GM12864 (cell line): ENCODE measurements at regions not wholly inside any gene's neighbourhood (a gene's known extent, or its start where the extent isn't known, plus 50 kb on each side); places are given as distances from the start of the nearest gene placed in this dataset.

Experiments used
- DNase-seq: peaks from one replicate; pipeline ENCODE4 v3.0.0-alpha.2; 2011; ENCODE audit warnings: low read depth
- H3K4me3 ChIP-seq: 2 replicates; pipeline ENCODE4 v1.5.1; 2011; ENCODE audit warnings: mild to moderate bottlenecking, low read depth, low read length, control low read depth
- TF ChIP-seq, protein P1 (sequence below): IDR thresholded peaks from 2 replicates; pipeline ENCODE4 v1.5.1; 2011; ENCODE audit warnings: low read depth, mild to moderate bottlenecking, moderate library complexity, low read length, control low read depth, inconsistent platforms; ENCODE audit errors: missing control alignments

DNA sequence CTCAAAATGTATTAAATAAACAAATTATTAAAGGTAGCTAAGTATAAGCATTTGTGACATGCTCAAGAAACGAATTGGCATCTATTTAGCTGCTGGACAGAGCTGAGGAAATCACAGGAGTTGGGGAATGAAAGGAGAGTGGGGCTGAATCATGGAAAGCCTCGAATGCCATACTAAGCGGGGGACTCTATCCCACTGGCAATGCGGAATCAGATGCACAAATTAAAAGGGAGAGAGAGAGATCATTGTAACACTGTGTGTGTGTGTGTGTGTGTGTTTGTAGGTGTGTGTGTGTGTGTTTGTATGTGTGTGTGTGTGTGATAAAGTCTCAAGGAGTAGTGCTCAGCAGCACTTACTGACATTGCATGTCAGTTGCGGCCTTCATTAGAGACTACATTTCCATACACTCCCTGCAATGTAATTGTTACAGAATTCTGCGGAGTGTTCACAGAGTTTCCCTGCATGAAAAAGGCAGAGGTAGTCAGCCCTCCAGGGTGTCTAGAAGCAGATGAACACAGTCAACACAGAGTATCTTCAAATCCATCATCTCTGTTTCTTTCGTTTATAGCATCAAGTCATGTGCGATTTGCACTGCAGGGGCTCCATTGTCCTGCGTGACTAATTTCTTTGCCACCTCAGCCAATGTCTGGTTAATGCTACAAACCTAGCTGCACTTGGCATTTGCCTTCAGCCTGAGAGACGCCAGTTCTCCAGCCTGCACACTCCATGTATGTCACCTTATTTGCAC is 111.7 kb upstream of the CYRIA start:
- DNase-seq, result no peak
- TF ChIP-seq, protein P1, sequence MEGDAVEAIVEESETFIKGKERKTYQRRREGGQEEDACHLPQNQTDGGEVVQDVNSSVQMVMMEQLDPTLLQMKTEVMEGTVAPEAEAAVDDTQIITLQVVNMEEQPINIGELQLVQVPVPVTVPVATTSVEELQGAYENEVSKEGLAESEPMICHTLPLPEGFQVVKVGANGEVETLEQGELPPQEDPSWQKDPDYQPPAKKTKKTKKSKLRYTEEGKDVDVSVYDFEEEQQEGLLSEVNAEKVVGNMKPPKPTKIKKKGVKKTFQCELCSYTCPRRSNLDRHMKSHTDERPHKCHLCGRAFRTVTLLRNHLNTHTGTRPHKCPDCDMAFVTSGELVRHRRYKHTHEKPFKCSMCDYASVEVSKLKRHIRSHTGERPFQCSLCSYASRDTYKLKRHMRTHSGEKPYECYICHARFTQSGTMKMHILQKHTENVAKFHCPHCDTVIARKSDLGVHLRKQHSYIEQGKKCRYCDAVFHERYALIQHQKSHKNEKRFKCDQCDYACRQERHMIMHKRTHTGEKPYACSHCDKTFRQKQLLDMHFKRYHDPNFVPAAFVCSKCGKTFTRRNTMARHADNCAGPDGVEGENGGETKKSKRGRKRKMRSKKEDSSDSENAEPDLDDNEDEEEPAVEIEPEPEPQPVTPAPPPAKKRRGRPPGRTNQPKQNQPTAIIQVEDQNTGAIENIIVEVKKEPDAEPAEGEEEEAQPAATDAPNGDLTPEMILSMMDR, result no peak

DNA sequence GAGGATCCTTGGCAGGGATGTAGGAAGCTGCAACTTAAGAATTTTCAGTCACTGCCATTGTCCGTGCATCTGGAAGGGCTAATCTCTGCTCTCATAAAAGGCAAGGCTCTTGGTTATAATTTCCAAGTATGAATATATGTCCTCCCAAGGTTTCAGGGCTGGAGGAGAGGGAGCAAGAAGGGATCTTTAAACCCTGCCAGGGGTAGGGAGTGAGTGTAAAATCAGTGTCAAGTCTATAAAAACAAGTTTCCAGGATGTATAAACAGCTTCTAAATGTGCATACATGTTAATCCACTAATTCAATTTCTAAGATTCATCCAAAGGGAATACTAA is 110.2 kb upstream of the CYRIA start:
- DNase-seq, result no peak
- no peak overlapping the region for H3K4me3 ChIP-seq
- TF ChIP-seq, protein P1, result no peak

More for the DNA sequence above, 111.7 kb upstream of the CYRIA start:
- no peak overlapping the region for H3K4me3 ChIP-seq

DNA sequence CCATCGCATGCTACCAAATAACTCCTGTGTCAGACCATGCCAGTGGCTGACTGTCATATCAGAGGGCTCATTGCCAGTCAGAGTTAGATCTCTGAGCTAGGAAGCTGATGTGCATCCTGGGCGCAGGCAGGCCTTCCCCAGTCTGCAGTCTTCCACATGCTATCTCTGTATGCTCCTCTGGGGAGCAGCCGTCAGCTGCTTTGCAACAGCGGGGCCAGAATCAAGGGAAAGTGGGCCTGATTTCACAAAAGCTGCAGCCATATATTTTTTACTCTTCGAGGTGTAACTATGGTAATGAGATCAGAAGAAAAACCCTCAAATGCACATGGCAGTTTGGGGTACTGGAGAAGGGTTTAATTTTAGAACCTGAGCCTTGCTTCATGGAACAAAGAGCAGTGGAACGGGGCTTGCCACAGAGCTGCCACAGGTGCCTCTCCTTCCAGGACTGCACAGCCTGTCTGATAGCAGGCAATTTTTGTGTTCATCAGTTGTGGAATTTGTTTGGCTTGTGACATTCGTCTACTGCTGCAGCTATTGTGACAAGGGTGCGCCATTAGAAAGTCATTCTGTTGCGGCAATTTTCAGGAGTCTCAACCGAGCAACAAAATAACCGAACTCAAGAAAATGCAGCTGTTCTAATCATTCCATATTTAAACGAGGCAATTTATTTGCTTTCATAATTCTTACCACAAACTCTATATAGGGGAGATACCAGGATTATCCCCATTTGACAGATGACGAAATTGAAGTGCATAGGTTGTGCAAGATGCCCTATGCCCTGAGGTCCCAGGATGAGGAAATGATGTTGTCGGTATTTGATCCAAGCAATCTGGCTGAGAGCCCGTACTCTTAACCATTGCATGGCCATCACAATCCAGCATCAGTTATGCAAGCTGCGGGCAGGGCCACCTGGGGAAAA is 109.6 kb upstream of the CYRIA start:
- TF ChIP-seq, protein P1, result no peak
- DNase-seq, result no peak
- no peak overlapping the region for H3K4me3 ChIP-seq

DNA sequence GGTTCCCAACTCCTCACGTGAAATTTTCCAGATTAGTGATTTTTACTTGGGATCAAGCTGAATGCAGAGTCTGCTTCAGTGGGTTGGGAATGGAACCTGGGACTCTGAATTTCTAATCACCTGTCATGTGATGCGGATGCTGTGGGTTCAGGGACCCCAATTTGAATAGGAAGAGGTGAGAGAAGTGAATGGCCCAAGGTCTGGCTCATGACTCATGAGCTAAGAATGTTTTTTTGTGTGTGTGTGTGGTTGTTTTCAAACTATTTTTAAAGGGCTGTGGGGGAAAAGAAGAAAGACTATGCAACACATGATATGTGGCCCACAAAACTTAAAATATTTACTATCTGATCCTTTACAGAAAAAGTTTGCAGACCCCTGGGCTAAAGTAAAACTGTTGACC is 108.5 kb upstream of the CYRIA start:
- TF ChIP-seq, protein P1, result no peak
- no peak for DNase-seq
- no peak overlapping the region for H3K4me3 ChIP-seq

DNA sequence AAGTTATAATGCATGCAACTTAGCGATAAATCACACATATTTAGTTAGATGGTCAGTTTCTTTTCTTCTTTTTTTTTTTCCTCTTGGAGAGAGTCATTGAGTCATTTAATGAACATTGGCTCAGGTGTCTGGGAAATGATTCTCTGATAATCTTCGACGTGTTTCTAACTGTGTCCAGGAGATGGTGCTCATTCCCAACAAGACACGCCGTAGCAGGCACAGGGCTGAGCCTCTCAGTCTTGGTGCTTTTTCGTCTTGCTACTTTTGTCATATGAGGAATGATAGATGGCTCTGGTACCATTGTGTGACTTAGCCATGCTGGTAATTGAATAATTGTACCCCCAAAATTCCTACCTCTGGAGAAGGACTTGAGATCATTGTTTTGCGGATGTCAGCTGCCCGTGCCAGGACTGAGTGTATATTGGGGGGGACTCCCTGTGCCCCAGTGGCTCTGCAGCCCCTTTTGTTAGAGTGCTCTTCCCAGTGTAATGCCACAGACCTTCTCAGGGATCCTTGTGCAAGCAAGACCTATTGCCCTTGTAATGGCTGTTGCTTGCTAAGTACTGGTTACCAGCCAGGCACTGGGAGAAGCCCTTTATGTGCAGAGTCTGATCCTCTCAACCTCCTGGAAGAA is 107.6 kb upstream of the CYRIA start:
- TF ChIP-seq, protein P1, result peak; percentile 54
- no peak overlapping the region for H3K4me3 ChIP-seq
- no peak for DNase-seq

DNA sequence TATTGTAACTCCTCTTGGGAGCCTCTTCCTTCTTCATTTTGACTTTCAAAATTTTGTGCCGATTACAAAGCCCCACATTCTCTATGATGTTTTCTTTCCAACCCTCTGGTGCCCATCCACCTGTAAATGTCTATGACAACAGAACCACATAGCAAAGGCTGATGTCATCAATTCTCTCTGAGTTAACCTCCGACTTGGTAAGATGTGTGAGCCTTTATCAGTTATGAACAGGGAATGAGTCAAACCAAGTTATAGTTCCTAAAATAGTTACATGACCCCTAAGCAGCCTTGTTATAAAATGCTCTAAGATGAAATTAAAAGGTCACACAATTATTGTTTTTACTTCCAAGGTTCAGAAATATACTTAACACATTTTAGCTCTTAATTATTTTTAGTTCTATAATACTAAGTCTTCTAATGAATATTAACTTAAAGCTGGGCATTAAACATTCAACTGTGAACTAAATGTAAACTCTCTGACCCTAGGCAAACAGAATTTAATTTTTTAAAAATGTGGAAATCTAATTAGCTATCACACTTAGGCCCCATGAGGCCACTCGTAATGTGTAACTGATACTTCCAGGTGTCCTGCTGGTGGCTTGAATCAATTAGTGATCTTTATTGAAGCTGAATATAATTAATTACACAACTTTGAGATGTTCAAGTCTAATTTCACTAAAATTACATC is 102.3 kb upstream of the CYRIA start:
- no peak for DNase-seq
- TF ChIP-seq, protein P1, result no peak
- H3K4me3 ChIP-seq, result no peak overlapping the region
